Stimulated activated CD8-positive, alpha-beta memory T cell treated with anti-CD3 and anti-CD28 coated beads, Interleukin-7, amount 100 ng/mL, for 24 hours (primary cell): ENCODE measurements at regions not wholly inside any gene's neighbourhood (a gene's known extent, or its start where the extent isn't known, plus 50 kb on each side); places are given as distances from the start of the nearest gene placed in this dataset.

Experiments used
- DNase-seq: peaks from one replicate; pipeline ENCODE4 v3.0.0-alpha.2; 2020; ENCODE audit warnings: low read depth

- no peak for DNase-seq
Observed at GRCh38 chr5:174412374-174412773, 312.0 kb upstream of the MSX2 start.

- no peak for DNase-seq
Observed at GRCh38 chr5:174412941-174413340, 311.4 kb upstream of the MSX2 start.

GRCh38 chr5:174413567-174414314, 310.6 kb upstream of the MSX2 start:
- no peak for DNase-seq

GRCh38 chr5:174414315-174414710, 310.1 kb upstream of the MSX2 start:
- DNase-seq, result no peak

GRCh38 chr5:174418809-174419539, 305.4 kb upstream of the MSX2 start:
- no peak for DNase-seq

GRCh38 chr5:174419540-174420132, 304.7 kb upstream of the MSX2 start:
- peak; percentile 61 for DNase-seq

GRCh38 chr5:174420651-174421407, 303.6 kb upstream of the MSX2 start:
- no peak for DNase-seq

GRCh38 chr5:174421408-174421805, 303.0 kb upstream of the MSX2 start:
- no peak for DNase-seq

GRCh38 chr5:174423558-174423957, 300.8 kb upstream of the MSX2 start:
- DNase-seq, result no peak

GRCh38 chr5:174424219-174425053, 299.9 kb upstream of the MSX2 start:
- no peak for DNase-seq

GRCh38 chr5:174425271-174425963, 299.0 kb upstream of the MSX2 start:
- DNase-seq, result no peak

GRCh38 chr5:174425964-174426290, 298.5 kb upstream of the MSX2 start:
- DNase-seq, result no peak

GRCh38 chr5:174426388-174426787, 298.0 kb upstream of the MSX2 start:
- DNase-seq, result no peak

GRCh38 chr5:174426851-174427250, 297.5 kb upstream of the MSX2 start:
- no peak for DNase-seq

GRCh38 chr5:174427304-174427703, 297.1 kb upstream of the MSX2 start:
- DNase-seq, result no peak

- DNase-seq, result no peak
Observed at GRCh38 chr5:174428895-174429294, 295.5 kb upstream of the MSX2 start.

GRCh38 chr5:174430940-174431339, 293.4 kb upstream of the MSX2 start:
- no peak for DNase-seq

GRCh38 chr5:174431504-174431903, 292.9 kb upstream of the MSX2 start:
- DNase-seq, result no peak

GRCh38 chr5:174433098-174433497, 291.3 kb upstream of the MSX2 start:
- DNase-seq, result no peak

GRCh38 chr5:174436750-174437149, 287.6 kb upstream of the MSX2 start:
- no peak for DNase-seq
